ENCODE measurements at regions not wholly inside any gene's neighbourhood (a gene's known extent, or its start where the extent isn't known, plus 50 kb on each side); places are given as distances from the start of the nearest gene placed in this dataset.

DNA sequence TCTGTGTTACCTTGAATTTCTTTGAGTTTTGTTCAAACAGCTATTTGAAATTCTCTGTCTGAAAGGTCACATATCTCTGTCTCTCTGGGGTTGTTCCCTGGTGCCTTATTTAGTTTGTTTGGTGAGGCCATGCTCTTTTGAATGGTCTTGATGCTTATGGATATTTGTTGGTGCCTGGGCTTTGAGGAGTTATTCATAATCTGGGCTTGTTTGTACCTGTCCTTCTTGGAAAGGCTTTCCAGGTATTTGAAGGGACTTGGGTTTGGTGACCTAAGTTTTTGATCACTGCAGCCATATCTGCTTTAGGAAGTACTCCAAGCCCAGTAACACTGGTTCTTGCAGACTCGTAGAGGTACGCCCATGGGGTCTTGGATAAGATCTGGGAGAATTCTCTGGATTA is 63.3 kb upstream of the MAGI3 start:
- TF ChIP-seq POLR2AphosphoS5 (IDR thresholded peaks at IDR 0.05) = no peak
- TF ChIP-seq, protein P1, sequence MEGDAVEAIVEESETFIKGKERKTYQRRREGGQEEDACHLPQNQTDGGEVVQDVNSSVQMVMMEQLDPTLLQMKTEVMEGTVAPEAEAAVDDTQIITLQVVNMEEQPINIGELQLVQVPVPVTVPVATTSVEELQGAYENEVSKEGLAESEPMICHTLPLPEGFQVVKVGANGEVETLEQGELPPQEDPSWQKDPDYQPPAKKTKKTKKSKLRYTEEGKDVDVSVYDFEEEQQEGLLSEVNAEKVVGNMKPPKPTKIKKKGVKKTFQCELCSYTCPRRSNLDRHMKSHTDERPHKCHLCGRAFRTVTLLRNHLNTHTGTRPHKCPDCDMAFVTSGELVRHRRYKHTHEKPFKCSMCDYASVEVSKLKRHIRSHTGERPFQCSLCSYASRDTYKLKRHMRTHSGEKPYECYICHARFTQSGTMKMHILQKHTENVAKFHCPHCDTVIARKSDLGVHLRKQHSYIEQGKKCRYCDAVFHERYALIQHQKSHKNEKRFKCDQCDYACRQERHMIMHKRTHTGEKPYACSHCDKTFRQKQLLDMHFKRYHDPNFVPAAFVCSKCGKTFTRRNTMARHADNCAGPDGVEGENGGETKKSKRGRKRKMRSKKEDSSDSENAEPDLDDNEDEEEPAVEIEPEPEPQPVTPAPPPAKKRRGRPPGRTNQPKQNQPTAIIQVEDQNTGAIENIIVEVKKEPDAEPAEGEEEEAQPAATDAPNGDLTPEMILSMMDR (IDR thresholded peaks at IDR 0.05) = no peak

Data from upper lobe of left lung (tissue), 4 donors.